ENCODE measurements at regions not wholly inside any gene's neighbourhood (a gene's known extent, or its start where the extent isn't known, plus 50 kb on each side); places are given as distances from the start of the nearest gene placed in this dataset.
"Not testable (repeated sequence)": the region's sequence is repeated elsewhere in the genome, so short reads cannot be mapped to it uniquely, and the experiment has no call there.

DNA sequence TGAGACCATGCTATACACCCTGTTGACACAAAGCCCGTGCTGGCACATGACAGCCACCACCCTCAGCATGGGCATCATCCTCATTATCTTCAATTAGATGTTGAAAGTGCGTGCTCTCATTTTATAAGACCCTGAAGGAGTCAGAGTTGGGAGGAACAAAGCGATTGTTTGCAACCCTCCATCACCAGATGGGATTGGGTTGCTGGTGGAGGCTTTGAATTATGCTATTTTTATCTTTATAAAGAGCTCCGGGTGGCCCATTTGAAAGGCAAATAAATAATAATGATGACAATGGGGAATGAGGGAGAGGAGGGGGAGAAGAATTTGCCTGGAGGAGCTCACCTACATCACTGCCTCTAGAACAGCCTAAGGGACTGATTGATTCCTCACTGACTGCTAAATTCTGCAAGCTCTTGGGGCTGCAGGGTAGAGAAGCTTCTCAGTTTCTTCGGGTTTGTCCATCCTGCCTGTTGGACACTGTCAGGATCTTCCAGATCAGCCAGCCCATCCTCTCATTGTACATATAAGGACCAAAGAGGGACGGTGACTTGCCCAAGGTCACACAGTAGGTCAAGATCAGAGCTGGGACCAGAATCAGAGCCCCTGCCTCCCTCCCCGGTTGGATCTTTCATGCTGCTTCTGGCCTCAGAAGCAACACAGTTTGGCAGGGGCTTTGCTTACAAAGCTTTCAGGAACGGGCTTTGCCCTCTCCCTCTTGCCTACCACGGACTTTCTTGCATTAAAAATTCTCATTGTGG is 130.9 kb upstream of the ZBTB40 start:
- no peak for DNase-seq

DNA sequence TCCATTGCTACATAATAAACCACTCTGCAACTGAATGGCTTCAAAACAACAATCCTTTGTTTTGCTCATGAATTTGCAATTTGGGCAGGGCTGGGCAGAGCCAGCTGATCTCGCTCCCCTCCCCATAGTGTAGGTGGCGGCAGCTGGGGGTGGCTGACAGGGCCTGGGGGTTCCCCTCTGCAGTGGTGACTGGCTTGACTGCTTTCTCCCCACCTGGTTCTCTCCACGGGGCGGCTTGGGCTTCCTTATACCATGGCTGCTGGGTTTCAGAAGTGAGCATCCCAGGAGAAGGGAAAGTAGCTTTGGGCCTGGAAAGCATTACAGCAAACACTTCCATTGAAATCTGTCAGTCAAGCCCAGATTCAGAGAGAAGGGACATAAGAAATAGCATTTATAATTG is 129.7 kb upstream of the ZBTB40 start:
- peak; percentile 24 for DNase-seq

DNA sequence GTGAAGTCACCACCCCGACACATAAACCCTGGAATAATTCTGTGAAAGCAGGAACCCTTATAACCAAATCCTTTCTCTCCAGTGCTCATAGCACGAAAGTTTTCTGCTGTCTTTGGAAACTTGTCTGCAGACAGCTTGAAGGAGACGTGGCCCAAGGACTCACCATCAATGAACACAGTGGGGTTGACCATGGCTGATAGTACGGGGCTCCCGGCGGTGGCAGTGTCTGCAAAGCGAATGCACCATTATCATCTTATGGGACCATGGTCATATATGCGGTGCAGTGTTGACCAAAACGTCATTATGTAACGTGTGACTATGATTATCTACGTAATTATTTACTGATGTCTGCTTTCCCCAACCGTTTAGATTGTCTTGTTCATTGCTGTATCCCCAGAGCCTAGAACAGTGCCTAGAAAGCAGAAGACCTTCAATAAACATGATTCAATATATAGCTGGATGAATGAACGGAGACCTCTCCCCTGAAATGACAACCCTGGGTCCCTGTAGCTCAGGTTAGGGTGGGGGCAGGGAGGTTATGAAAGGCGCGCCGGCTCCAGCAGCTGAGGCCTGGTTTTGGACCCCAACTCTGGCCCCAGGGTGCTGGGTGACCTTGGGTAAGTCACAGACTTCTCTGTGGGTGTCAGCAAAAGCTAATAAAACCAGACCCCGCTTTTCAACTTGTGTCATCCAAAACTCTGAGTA is 128.4 kb upstream of the ZBTB40 start:
- peak; percentile 38 for DNase-seq

DNA sequence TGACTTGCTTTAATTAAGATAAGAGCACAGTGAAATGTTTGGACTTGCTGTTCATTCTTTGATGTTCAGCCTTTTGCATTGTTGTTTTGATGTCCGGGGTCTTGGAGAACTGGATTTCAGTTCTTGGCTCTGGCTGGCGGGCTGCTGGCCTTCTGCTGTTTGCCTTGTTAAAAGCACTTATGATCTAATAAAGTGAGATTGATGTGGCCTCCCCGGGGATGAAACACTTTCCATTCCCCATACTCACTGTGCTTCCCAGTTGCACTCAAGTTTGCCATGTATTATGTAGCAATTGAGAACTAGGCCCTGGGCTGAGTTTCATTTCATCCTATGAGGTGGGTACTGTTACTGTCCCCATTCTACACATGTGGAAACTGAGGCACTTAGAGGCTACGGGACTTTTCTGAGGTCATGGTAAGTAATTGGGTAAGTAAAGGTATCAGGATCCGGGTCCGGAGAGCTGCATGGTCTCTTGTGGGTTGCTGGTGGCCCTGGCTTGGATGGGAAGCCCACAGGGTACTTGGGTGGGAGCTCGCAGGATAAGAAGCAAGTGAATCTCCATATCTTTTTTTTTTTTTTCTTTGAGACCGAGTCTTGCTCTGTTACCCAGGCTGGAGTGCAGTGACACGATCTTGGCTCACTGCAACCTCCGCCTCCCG is 127.7 kb upstream of the ZBTB40 start:
- DNase-seq = peak; percentile 26

DNA sequence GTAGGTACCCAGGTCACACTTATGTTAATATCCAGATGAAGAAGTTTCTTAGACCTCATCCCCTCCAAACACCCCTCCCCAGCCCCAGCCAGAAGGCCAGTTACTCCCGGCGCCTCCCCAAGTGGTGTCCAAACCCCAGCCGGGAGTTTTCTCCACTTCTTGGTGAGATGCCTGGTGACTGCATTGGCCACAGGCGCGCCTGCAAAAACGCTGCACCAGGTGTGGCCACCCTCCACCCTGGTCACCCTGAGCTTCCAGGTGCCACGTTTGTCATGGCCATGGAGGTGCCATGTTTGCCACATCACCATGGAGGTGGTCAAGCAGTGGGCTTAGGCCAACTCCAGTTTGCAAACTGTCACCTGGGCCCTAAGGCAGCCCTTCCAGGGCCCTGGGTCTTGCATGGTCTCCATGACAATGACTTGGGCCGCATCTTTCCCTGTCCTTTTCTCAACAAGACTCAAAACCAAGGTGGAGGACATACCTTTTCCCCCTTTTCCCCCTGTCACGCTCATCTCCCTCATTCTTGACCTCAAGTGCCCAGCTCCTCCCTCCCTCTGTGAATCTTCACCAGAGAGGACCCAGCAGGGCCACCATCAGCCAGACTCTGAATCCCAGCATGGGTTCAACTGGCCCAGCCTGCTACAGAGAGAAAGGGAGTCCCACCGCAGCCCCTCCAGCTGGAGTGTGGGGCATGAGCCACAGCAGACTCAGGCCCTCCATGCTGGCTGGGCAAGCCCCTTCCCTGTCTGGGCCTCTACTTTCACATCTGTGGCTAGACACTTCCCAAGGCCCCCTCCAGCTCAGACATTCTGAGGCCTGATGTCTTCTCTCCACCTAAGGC is 125.9 kb upstream of the ZBTB40 start:
- DNase-seq = no peak

DNA sequence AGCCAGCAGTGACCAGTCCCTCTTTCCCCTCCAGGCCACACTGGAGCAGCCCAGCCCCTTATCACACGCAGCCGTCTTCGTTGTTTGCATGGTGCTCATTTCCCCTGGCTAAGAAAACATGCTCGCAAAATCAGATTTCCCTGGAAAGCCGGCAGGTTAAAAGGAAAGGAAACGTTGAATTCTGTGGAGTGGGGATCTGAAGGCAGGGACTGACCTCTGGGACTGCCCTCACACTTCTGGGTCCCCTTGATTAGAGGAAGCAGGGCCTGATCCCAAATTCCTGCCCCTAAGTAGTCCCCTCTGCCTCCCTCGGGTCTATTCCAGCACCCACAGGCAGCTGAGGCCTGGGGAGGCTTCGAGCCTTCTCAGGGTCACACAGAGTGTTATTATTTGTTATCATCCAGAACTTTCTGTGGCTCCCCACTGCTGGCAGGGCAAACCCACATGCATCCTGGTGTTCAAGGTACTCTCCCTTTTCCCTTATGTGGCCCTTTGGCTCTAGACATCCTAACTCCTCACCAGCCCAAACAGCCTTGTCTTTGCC is 125.2 kb upstream of the ZBTB40 start:
- no peak for DNase-seq

DNA sequence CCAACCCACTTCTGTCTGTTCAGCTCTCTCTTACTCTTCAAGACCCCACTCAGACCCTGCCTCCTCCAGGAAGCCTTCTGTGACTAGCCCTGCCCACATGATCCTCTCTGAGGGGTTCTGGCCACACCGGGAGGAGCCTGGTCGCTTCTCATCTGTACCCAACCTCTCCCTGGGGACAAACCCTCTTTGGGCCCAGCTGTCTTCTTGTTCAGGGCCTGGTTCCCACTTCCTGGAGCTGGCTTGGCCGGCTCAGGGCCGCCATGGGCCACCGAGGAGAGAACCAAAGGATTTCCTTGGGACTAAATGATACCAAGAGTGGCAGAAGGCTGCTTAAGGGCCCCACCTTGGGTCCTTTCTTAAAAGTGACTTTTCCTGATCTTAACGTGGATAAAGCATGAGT is 124.7 kb upstream of the ZBTB40 start:
- no peak for DNase-seq

DNA sequence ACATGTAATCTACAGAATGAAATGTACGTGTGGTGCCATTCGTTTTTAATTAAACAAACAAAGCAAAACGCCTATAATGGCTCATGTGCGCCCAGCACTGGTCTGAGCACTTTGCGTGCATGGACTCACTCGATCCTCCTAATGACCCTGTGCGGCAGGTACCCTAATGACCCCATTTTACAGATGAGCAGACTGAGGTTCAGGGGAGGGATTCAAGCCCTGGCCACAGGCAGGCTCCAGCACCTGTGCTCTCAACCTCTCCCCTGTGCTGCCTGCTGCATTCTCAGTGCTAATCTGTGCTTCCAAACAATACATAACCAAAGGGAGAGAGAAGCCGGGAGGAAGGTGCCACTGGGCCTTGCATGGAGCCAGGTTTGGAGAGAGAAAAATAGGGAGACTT is 124.2 kb upstream of the ZBTB40 start:
- no peak for DNase-seq

DNA sequence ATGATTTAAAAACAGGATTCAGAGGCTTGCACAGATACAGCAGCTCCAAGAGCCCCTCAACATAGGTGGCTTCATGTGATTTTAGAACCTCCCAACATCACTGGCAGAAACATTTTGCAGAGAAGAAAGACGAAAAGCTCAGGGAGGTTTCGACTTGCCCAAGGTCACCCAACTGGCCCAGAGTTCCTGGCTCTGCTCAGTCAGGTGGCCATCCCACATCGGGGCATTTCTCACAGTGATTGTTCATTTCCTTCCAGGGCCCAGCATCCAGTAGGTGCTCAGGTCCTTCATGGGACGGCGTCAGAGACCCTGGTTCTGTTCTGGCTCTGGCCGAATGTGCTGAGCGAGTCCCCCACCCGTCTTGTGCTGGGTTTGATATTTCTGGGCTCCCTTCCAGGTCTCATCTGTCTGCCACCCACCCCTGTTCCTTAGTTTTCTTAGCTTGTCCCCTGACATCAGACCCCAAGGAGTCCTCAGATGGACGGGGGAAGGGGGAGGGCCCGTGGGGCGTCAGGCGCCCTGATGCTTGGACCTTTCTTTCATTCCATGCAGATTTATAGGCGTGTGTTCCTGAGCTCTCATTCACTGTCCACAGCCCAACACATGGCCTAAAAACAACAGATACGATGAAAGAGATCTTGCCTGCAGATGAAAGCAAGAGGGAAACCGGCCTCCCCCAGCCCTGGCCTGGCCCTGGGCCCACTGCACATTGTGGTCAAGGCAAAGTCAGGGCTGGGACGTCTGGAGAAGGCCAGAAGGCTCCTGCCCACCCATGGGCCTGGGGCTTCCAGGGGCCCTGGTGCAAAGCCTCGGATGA is 123.1 kb upstream of the ZBTB40 start:
- no peak for DNase-seq

DNA sequence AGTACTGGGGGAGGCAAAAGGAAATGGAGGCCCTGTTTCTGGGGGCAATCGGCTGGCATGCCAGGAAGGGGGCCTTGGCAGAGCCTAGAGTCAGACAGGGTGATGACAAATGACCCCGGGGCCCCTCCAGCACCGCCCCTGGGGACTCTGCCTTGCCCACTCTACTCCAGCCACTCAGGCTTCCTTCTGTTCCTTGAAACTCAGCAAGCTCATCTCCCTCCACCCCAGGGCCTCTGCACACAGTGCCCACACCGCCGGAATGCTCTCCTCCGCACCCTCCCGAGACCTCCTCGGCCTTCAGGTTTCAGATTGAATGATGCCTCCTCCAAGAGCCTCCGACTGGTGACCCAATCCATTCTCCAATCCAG is 122.5 kb upstream of the ZBTB40 start:
- no peak for DNase-seq

DNA sequence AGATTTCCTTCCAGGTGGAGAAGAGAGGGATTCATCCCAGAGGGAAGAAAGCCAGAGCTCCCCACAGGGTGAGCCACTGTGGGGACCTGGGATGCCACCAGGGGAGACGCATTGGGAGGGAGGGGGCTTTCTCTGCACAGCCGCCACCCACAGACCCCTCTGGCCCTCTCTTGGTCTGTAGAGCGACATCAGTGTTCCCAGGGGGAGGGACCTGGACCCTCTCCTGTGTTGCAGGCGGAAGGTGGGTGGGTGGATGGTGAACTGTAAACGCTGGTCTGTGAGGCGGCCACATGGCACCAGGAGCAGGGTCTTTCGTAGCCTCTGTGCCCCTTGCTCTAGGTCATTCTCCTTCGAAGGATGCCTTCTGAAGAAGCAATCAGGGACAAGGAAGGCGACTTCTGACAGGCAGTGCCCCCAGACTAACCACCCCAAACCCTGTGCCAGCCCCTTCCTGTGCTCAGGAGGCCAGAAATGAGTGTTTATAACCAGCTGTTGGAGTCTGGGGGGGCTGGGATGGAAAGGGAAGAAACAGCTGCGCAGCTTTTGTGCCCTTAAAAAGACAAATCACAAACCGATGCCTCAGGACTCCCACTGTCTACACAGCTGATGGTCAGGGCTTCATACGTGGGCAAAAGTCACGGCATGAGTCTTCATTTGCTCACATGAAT is 121.4 kb upstream of the ZBTB40 start:
- no peak for DNase-seq

DNA sequence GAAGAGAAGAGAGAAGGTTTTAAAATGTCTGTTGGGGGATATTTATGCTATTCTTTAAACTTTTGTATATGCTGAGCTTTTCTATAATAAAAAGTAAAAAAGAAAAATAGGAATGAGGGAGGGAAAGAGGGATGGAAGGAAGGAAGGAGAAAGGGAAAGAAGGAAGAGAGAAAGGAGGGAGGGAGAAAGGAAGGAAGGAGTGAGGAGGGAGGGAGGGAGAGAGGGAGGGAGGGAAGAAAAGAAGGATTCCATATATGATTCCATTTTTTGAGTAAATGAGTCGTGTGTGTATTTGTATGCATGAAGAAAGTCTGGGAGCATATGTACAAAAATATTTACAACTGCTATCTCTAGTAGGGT is 120.9 kb upstream of the ZBTB40 start:
- no peak for DNase-seq

DNA sequence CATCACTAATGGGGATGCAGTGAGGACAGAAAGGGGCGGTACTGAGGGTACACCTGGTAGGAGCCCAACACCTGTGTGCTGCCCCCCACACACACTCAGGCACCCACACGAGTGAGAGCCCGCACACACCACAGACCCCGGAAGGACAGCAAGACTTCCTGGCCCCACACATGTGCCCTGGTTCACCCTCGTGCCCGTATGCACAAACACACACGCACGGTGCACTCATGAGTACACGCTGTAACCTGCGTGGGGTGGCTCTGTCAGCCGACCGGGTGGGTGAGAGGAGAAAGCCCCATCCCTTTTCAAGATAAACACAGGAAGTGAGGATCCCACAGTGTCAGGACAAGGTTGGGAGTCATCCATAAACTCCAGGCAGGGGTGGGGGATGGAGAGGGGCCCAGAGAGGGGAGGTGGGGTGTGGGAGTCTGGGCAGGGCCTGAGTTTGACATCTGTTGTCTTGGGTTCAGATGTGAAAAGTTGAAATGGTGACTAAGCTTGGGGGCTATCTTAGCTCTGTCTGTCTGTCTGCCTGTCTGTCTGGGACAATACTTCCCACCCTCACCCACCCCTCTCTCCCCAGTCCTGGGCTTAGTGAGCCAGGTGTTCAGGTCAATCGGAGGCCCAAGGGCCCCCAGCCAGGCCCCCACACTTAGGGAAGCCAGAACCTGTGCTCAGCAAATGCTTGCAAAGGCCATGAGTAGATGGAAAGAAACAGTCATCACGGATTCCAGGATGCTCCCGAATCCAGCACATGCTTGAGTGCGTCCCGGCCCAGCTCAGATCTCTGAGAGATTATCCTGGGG is 119.8 kb upstream of the ZBTB40 start:
- no peak for DNase-seq

DNA sequence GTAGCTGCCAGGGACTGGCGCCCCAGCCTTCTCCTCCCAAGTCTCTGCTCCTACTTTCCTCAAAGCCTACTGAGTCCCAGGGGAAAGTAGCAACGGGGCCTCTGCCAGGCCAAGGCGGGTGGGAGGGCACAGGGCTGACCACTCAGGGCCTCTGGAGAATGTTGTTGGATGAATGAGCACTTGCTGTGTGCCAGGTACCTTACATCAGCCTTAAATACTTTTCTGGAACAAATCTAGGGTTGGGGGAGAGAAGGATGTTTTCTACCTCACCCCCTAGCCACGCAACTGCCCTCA is 119.3 kb upstream of the ZBTB40 start:
- no peak for DNase-seq

DNA sequence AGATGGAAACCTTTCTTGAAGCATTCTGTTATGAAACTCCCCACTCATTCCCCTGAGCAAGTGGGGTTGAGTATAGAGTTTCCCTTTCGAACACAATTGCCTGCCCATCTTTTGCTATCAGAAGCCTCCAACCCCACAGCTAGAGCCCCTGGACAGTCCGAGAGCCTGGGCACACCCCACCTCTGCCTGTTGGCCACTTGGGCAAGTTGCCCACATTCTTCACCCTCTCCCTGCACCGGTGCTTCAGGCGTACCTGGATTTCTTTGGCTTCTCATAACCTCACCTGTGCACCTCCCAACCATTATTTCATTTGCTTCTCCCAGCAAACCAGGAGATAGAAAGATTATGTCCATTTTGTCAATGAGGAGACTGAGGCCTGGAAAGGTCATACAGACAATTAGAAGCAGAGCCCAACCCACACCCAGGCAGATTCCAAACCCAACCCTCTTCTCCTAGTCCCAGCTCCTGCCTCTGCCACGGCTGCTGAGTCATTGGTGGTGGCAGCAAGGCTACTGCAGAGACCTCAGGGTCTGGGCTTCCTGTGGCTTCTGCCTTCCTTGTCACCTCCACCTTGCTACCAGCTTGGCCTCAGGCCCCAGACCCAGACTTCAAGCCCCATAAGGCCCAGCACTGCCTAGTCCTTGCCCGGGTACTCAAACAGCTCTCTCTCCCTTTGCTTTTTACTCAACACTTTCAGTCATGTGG is 118.7 kb upstream of the ZBTB40 start:
- DNase-seq = no peak

DNA sequence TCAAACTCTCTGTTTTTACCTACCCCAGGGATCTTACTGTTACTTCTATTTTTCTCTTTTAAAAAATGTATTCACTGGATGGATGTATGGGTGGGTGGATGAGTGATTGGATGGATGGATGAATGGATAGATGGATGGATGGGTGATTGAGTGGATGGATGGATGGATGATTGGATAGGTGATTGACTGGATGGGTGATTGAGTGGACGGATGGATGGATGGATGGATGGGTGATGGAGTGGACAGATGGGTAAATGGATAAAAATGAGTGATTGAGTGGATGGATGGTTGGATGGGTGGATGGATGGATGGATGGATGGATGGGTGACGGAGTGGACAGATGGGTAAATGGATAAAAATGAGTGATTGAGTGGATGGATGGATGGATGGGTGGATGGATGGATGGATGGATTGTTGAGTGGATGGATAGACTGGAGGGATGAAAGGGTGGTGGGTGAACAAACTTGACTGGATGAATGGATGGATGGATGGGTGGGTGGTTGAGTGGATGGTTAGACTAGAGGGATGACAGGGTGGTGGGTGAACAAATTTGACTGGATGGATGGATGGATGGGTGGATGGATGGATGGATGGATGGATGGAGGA is 118.0 kb upstream of the ZBTB40 start:
- no peak for DNase-seq

DNA sequence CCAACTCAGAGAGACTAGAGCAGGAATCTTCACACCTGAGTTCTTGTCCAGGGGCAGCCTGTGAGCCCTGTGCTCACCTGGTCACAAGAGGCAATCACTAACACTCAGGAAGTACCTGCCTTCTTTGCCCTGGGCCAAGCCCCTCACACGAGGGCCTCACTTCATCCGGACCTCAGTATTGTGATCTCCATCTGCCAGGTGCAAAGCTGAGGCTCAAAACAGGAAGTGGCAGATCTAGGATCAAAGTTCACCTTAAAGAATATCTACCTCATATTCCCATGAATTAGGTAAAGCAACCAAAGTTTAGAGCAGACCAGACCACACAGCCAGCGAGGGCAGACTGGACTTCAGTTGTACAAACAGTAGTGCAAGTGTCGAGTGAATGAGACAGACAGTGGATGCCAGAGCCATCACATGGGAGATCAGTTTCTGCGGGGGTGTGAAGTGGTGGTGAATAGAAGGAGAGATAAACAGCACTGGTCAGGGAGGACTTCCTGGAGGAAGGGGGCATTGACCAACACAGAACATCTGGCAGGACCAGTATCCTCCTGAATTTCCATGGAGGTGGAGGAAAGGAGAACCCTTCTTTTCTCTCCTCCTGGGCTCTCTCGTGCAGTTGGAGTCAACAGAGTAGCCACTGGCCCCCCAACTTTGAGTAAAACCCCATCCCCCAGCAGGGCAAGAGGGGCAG is 116.6 kb upstream of the ZBTB40 start:
- no peak for DNase-seq

DNA sequence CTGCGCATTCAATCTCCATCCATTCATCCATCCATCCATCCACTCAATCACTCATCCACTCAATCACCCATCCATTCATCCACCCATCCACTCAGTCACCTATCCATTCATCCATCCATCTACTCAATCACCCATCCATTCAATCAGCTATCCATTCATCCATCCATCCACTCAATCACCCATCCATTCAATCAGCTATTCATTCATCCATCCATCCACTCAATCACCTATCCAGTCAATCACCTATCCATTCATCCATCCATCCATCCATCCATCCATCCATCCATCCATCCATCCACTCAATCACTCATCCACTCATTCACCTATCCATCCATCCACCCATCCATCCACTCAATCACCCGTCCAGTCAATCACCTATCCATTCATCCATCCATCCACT is 115.4 kb upstream of the ZBTB40 start:
- DNase-seq = not testable (repeated sequence)

All from activated CD8-positive, alpha-beta memory T cell treated with anti-CD3 and anti-CD28 coated beads for 24 hours (primary cell).